ENCODE measurements at regions not wholly inside any gene's neighbourhood (a gene's known extent, or its start where the extent isn't known, plus 50 kb on each side); places are given as distances from the start of the nearest gene placed in this dataset.

DNA sequence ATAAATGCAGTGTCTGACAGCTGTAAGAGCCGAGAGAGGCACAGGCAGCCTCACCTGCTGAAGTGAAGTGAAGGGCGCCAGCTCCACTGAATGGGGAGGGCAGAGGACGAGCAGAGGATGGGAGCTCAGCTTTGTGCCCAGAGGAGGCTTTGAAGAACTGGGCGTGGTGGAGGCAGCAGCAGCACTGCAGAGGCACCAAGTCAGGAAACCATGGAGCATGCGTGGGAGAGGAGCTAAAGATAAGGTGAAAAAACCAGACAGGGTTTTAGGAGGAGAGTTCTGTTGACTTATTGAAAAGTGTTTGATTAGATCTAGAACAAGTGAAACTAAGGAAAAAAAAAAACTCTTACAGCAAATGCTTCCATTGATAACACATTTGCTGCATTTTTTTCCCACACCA, 216.4 kb downstream of the CXCL12 start:
- Histone ChIP-seq H3K36me3 (ENCODE audit: control insufficient read depth, insufficient read depth, low read length) (no peaks in the 10 kb centered on the region), H3K4me1 (ENCODE audit: control insufficient read depth, insufficient read depth, low read length) (no peaks in the 10 kb centered on the region), H3K4me3 (ENCODE audit: low read depth in 2 of 2, low read length in 2 of 2) (no peak overlapping the region), H3K9me3 (ENCODE audit: control insufficient read depth, insufficient read depth, low read depth, low read length) (no peaks in the 10 kb centered on the region), H3K27me3 (ENCODE audit: control insufficient read depth, insufficient read depth, low read length) (no peaks in the 10 kb centered on the region), H3K27ac (ENCODE audit: low read length) (no peak overlapping the region)
- DNase-seq (ENCODE audit: low read depth, low spot score) (no peak), ATAC-seq (no peak)
- intact Hi-C loops (cut with micrococcal nuclease; ENCODE audit: unreplicated experiment) (no loop called here), in situ Hi-C loops (cut with HindIII; ENCODE audit: low pct_unique_long_range_greater_than_20kb, low sequenced_read_pairs) (no loop called here)
- POLR2A ChIA-PET = no interaction called here
- no TSS peak for BruUV-seq (replicated peaks)
- TF ChIP-seq SIN3A (IDR thresholded peaks at IDR 0.05; ENCODE audit: borderline replicate concordance, insufficient read depth, low read depth, low read length) (no peak), POLR2AphosphoS5 (IDR thresholded peaks at IDR 0.05; ENCODE audit: low read depth, low read length) (no peak), TCF7L2 (IDR thresholded peaks at IDR 0.05; ENCODE audit: low read depth, low read length) (no peak)
- TF ChIP-seq, protein P1, sequence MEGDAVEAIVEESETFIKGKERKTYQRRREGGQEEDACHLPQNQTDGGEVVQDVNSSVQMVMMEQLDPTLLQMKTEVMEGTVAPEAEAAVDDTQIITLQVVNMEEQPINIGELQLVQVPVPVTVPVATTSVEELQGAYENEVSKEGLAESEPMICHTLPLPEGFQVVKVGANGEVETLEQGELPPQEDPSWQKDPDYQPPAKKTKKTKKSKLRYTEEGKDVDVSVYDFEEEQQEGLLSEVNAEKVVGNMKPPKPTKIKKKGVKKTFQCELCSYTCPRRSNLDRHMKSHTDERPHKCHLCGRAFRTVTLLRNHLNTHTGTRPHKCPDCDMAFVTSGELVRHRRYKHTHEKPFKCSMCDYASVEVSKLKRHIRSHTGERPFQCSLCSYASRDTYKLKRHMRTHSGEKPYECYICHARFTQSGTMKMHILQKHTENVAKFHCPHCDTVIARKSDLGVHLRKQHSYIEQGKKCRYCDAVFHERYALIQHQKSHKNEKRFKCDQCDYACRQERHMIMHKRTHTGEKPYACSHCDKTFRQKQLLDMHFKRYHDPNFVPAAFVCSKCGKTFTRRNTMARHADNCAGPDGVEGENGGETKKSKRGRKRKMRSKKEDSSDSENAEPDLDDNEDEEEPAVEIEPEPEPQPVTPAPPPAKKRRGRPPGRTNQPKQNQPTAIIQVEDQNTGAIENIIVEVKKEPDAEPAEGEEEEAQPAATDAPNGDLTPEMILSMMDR (IDR thresholded peaks at IDR 0.05) = no peak
- TF ChIP-seq, protein P2, sequence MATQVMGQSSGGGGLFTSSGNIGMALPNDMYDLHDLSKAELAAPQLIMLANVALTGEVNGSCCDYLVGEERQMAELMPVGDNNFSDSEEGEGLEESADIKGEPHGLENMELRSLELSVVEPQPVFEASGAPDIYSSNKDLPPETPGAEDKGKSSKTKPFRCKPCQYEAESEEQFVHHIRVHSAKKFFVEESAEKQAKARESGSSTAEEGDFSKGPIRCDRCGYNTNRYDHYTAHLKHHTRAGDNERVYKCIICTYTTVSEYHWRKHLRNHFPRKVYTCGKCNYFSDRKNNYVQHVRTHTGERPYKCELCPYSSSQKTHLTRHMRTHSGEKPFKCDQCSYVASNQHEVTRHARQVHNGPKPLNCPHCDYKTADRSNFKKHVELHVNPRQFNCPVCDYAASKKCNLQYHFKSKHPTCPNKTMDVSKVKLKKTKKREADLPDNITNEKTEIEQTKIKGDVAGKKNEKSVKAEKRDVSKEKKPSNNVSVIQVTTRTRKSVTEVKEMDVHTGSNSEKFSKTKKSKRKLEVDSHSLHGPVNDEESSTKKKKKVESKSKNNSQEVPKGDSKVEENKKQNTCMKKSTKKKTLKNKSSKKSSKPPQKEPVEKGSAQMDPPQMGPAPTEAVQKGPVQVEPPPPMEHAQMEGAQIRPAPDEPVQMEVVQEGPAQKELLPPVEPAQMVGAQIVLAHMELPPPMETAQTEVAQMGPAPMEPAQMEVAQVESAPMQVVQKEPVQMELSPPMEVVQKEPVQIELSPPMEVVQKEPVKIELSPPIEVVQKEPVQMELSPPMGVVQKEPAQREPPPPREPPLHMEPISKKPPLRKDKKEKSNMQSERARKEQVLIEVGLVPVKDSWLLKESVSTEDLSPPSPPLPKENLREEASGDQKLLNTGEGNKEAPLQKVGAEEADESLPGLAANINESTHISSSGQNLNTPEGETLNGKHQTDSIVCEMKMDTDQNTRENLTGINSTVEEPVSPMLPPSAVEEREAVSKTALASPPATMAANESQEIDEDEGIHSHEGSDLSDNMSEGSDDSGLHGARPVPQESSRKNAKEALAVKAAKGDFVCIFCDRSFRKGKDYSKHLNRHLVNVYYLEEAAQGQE (IDR thresholded peaks at IDR 0.05; ENCODE audit: insufficient read depth in 1 of 2, low read depth in 2 of 2, low read length in 1 of 2) = no peak
- CTCF ChIA-PET = no interaction called here

DNA sequence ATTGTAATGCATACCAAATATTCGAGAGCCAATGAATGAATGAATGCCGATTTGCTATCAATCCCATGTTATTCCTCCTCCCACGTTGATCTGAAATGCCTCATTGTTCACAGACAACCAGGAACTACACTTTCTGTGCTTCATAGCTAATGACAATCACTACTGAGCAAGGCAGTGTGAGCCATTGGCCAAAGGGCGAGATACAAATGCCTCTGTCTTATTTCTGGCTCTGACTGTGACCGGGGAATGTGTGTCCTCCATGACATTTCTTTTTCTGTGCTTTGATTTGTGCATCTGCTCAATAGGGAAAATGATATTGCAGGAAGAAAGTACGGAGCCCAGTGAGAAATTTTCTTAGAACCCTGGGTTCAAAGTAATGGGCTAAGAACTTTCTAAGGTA, 217.1 kb downstream of the CXCL12 start:
- Histone ChIP-seq H3K4me1 (ENCODE audit: control insufficient read depth, insufficient read depth, low read length) (no peaks in the 10 kb centered on the region), H3K36me3 (ENCODE audit: control insufficient read depth, insufficient read depth, low read length) (no peaks in the 10 kb centered on the region), H3K27me3 (ENCODE audit: control insufficient read depth, insufficient read depth, low read length) (no peaks in the 10 kb centered on the region), H3K4me3 (ENCODE audit: low read depth in 2 of 2, low read length in 2 of 2) (no peak overlapping the region), H3K27ac (ENCODE audit: low read length) (no peak overlapping the region), H3K9me3 (ENCODE audit: control insufficient read depth, insufficient read depth, low read depth, low read length) (no peaks in the 10 kb centered on the region)
- DNase-seq (ENCODE audit: low read depth, low spot score) = no peak
- TF ChIP-seq SIN3A (IDR thresholded peaks at IDR 0.05; ENCODE audit: borderline replicate concordance, insufficient read depth, low read depth, low read length) (no peak), POLR2AphosphoS5 (IDR thresholded peaks at IDR 0.05; ENCODE audit: low read depth, low read length) (no peak), TCF7L2 (IDR thresholded peaks at IDR 0.05; ENCODE audit: low read depth, low read length) (no peak)
- TF ChIP-seq, protein P1 (IDR thresholded peaks at IDR 0.05) = no peak
- TF ChIP-seq, protein P2 (IDR thresholded peaks at IDR 0.05; ENCODE audit: insufficient read depth in 1 of 2, low read depth in 2 of 2, low read length in 1 of 2) = no peak
- intact Hi-C loops (cut with micrococcal nuclease; ENCODE audit: unreplicated experiment) = no loop called here
- no TSS peak for BruUV-seq (replicated peaks)
- CTCF ChIA-PET = no interaction called here
- POLR2A ChIA-PET = no interaction called here
- in situ Hi-C loops (cut with HindIII; ENCODE audit: low pct_unique_long_range_greater_than_20kb, low sequenced_read_pairs) = no loop called here
- ATAC-seq = no peak
